ENCODE measurements at regions not wholly inside any gene's neighbourhood (a gene's known extent, or its start where the extent isn't known, plus 50 kb on each side); places are given as distances from the start of the nearest gene placed in this dataset.

DNA sequence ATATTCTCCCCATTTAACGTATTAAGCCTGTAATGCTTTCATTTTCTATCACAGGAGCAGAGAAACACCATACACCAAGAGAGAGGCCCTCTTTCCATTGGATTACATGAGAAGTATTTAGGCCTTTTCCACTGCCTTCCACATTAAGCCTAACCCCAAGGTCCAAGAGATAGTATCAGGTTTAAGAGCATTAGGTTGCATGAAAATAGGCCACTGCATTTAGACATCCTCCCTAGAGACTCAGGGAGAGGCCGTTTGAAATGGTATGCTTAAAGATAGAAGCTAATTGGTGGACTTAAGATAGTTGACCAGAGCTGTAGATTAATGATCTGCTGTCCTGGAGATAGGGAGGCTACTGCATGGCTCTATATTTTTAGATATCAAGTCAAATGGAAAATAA is 128.5 kb upstream of the PTPRM start:
- no peaks in the 10 kb centered on the region for H3K9me3 Mint-ChIP-seq (ENCODE audit: low read depth)
- H3K27me3 Mint-ChIP-seq = peaks cover 1% of the 10 kb centered on the region
- H3K4me3 Mint-ChIP-seq = no peak overlapping the region
- no peaks in the 10 kb centered on the region for H3K36me3 Mint-ChIP-seq (ENCODE audit: low read depth)
- POLR2A ChIA-PET = no interaction called here
- intact Hi-C loops (cut with DNase I, micrococcal nuclease) = no loop called here
- H3K4me1 Mint-ChIP-seq = no peaks in the 10 kb centered on the region
- CTCF ChIA-PET = no interaction called here
- no peak overlapping the region for H3K27ac Mint-ChIP-seq
- no peak for DNase-seq
- ATAC-seq = no peak

DNA sequence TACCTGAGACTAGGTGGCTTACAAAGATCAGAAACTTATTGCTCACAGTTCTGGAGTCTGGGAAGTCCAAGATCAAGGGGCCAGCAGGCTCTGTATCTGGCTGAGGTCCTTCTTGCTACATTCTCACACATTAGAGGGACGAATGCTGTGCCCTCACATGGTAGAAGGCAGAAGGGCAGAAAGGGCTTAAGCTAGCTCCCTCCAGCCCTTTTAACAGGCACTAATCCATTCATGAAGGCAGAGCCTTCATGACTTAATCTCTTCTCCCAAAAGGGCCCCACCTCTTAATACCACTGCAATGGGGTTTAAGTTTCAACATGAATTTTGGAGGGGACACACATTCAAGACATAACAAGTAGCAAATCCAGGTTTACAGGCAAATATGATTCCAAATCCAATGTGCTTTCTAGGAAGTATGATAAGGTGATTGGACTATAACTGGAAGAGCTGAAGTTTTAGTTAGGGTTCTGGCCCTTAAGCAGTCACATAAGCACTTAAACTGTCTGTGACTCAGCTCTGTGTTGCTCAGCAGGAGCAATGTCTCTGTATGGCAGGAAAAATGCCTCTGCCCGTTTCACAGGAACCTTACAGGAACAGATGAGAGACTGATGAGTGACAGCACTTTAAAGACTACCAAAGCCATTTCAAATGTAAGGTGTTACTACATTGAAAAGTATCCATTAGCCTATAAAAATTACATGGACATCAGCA is 119.6 kb upstream of the PTPRM start:
- ATAC-seq (no peak), DNase-seq (no peak)
- Mint-ChIP-seq H3K36me3 (ENCODE audit: low read depth) (no peaks in the 10 kb centered on the region), H3K4me1 (no peaks in the 10 kb centered on the region), H3K27ac (no peak overlapping the region), H3K4me3 (no peak overlapping the region), H3K27me3 (no peaks in the 10 kb centered on the region), H3K9me3 (ENCODE audit: low read depth) (no peaks in the 10 kb centered on the region)
- POLR2A ChIA-PET = interaction anchor here (0.6 kb wide), 1 partner anchor 36 kb away, joined by 5 read pairs; no protein-coding TSS in a partner anchor
- CTCF ChIA-PET = no interaction called here
- intact Hi-C loops (cut with DNase I, micrococcal nuclease) = no loop called here

DNA sequence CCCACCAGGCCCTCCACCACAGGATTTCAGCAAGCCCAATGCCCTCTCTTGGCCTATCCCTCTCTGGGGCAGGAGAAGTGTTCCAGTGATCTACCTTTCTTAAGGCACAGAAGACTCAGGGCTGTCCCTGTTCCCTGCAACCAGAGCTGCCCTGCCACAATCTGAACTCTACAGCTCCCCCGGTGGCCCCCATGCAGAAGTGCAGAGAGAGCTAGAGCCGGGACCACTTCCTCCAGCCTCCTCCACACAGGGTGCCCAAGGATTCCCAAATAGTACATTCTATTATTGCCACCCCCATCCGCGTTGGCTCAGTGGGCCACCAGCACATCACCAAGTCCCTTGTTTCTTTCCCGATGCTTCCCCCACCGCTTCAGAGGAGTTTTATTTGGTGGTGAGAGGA is 114.8 kb upstream of the PTPRM start:
- no peaks in the 10 kb centered on the region for H3K36me3 Mint-ChIP-seq (ENCODE audit: low read depth)
- peak; percentile 61 for ATAC-seq
- no peak overlapping the region for H3K4me3 Mint-ChIP-seq
- intact Hi-C loops (cut with DNase I, micrococcal nuclease) = no loop called here
- ChIA-PET CTCF (interaction anchor here (0.6 to 2.2 kb wide), 3 partner anchors 11 to 60 kb away, joined by 3 to 5 read pairs (median 3); no protein-coding TSS in a partner anchor), POLR2A (no interaction called here)
- no peaks in the 10 kb centered on the region for H3K4me1 Mint-ChIP-seq
- H3K27me3 Mint-ChIP-seq = no peaks in the 10 kb centered on the region
- no peaks in the 10 kb centered on the region for H3K9me3 Mint-ChIP-seq (ENCODE audit: low read depth)
- DNase-seq = peak; percentile 35
- H3K27ac Mint-ChIP-seq = no peak overlapping the region

DNA sequence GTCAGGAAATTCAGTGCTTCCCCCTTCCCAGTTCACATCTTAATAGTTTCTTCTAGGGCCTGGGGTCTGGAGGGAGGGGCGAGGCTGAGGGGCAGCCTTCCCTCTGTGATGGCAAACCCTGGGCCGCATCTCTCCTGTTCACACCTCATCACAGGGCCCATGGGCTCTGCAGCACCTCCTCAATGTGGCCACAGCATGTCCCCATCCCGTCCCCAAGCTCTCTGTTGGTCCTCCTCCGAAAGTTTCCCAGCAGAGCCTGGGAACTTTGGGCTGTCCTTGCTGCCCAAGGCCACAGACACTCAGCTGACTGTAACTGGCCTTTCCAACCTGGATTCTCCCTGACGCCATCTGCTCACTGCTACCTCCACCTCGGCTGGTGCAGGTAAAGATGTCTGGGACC is 112.7 kb upstream of the PTPRM start:
- Mint-ChIP-seq H3K36me3 (ENCODE audit: low read depth) (no peaks in the 10 kb centered on the region), H3K27me3 (no peaks in the 10 kb centered on the region), H3K9me3 (ENCODE audit: low read depth) (no peaks in the 10 kb centered on the region), H3K4me1 (no peaks in the 10 kb centered on the region), H3K27ac (no peak overlapping the region), H3K4me3 (no peak overlapping the region)
- POLR2A ChIA-PET = no interaction called here
- no peak for DNase-seq
- ATAC-seq = no peak
- intact Hi-C loops (cut with DNase I, micrococcal nuclease) = no loop called here
- CTCF ChIA-PET = no interaction called here

DNA sequence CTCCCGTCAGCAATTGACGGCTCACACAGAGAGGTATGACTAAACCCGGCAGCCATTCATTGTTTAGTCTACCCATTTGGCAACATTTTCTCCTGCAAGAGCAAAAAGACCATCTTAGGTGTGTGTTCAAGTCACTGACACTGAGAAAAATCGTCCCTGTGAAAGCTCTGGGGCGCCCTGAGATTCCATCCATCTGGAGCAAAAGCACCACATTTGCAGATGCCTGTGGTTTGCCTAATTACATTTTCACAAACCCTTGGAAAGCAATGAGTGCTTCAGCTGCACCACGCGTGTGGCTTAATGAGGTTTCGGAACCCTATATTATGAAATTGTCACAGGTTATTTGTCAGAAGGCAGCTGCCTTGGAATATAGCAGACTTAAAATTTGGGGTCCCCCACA is 110.7 kb upstream of the PTPRM start:
- no peak overlapping the region for H3K27ac Mint-ChIP-seq
- POLR2A ChIA-PET = no interaction called here
- DNase-seq = no peak
- H3K9me3 Mint-ChIP-seq (ENCODE audit: low read depth) = no peaks in the 10 kb centered on the region
- no peaks in the 10 kb centered on the region for H3K4me1 Mint-ChIP-seq
- CTCF ChIA-PET = no interaction called here
- no peaks in the 10 kb centered on the region for H3K36me3 Mint-ChIP-seq (ENCODE audit: low read depth)
- no peak for ATAC-seq
- no peaks in the 10 kb centered on the region for H3K27me3 Mint-ChIP-seq
- intact Hi-C loops (cut with DNase I, micrococcal nuclease) = no loop called here
- no peak overlapping the region for H3K4me3 Mint-ChIP-seq

DNA sequence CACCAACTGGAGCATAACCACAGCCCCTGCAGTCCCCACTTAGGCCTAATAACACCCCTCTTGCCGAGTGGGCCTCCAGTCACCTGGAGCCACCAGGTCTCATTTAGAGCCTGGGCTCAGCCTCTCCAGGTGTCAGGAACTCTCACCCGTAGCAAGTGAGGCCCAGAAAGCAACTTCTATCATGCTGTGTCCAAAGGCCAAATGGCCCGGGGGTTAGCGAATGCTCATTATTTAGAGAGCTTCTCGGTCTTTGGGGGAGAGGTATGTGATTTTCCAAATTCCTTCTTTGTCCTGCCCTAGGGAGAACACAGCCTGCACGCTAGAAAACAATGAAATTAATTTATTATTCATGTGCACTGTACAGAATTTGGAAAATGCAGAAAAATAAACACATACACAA is 109.9 kb upstream of the PTPRM start:
- Mint-ChIP-seq H3K27ac (no peak overlapping the region), H3K9me3 (ENCODE audit: low read depth) (no peaks in the 10 kb centered on the region), H3K4me3 (no peak overlapping the region), H3K27me3 (no peaks in the 10 kb centered on the region), H3K4me1 (no peaks in the 10 kb centered on the region), H3K36me3 (ENCODE audit: low read depth) (no peaks in the 10 kb centered on the region)
- ChIA-PET POLR2A (no interaction called here), CTCF (no interaction called here)
- ATAC-seq (no peak), DNase-seq (no peak)
- intact Hi-C loops (cut with DNase I, micrococcal nuclease) = no loop called here

DNA sequence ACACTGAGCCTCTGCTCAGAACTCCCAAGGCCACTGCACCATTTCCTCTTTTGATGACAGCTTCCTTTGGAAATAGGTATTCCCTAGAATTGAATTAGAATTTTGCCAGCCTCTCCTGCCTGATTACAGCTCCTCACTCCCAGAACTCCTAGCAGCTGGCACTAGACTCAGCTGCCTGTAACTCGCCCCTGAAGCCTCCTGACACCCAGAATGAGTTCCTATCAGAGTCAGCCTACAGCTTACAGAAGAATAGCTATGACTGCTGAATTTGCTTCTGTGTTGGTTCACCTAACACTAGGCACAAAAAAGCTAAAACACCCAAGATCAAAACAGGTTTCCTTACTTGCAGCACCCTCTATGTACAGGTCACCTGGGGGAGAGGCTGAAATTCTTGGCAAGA is 108.2 kb upstream of the PTPRM start:
- DNase-seq (no peak), ATAC-seq (no peak)
- Mint-ChIP-seq H3K9me3 (ENCODE audit: low read depth) (no peaks in the 10 kb centered on the region), H3K27me3 (no peaks in the 10 kb centered on the region), H3K4me3 (no peak overlapping the region), H3K36me3 (ENCODE audit: low read depth) (no peaks in the 10 kb centered on the region), H3K27ac (no peak overlapping the region), H3K4me1 (no peaks in the 10 kb centered on the region)
- CTCF ChIA-PET = no interaction called here
- POLR2A ChIA-PET = no interaction called here
- intact Hi-C loops (cut with DNase I, micrococcal nuclease) = no loop called here

DNA sequence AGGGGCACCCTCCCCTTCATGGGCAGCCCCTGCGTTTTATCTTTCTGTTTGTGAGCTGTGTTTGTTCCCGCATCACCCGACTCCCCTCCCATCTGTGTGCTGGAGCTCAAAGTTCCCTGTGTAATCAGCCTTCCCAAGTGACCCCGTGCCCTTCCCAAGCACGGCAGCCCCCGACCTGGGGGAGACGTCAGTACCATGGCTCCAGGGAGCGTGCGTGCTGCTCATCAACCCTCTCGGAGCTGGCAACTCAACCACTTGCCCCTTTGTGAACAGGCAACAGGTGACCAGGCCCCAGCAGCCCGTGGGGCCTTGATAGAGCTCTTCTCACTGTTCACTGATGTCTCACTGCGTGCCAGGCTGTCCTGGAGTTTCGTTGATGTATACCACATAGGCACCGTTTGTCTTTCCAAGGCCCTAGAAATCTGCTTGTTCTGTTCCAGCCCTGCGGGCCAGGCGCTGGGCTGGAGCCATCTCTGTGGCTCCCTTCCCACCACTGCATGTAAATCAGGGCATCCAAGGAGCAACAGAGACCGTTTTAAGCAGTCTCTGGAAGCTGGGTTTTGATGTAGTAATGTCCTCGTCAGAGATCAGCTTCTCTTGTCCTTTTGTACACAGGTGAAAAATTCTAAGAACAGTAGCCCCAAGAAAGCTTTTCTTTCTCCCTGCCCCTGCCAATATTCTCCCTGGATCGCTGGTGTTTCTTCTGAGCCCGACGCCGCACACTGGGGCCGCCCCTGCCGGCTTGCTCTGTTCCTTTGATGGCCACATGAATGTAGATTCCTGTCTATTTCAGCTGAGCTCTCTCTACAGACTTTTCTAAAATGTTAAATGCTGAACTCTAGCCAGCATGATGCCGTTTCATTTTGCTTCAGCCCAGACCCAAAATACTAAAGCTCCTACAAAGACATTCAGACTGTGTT is 107.0 kb upstream of the PTPRM start:
- no peak overlapping the region for H3K27ac Mint-ChIP-seq
- no peak for DNase-seq
- ChIA-PET CTCF (interaction anchor here (0.6 to 1.0 kb wide), 2 partner anchors 10 to 28 kb away, joined by 3 to 4 read pairs; no protein-coding TSS in a partner anchor), POLR2A (no interaction called here)
- H3K4me1 Mint-ChIP-seq = no peaks in the 10 kb centered on the region
- ATAC-seq = no peak
- no peaks in the 10 kb centered on the region for H3K27me3 Mint-ChIP-seq
- intact Hi-C loops (cut with DNase I, micrococcal nuclease) = no loop called here
- no peaks in the 10 kb centered on the region for H3K9me3 Mint-ChIP-seq (ENCODE audit: low read depth)
- no peak overlapping the region for H3K4me3 Mint-ChIP-seq
- no peaks in the 10 kb centered on the region for H3K36me3 Mint-ChIP-seq (ENCODE audit: low read depth)

DNA sequence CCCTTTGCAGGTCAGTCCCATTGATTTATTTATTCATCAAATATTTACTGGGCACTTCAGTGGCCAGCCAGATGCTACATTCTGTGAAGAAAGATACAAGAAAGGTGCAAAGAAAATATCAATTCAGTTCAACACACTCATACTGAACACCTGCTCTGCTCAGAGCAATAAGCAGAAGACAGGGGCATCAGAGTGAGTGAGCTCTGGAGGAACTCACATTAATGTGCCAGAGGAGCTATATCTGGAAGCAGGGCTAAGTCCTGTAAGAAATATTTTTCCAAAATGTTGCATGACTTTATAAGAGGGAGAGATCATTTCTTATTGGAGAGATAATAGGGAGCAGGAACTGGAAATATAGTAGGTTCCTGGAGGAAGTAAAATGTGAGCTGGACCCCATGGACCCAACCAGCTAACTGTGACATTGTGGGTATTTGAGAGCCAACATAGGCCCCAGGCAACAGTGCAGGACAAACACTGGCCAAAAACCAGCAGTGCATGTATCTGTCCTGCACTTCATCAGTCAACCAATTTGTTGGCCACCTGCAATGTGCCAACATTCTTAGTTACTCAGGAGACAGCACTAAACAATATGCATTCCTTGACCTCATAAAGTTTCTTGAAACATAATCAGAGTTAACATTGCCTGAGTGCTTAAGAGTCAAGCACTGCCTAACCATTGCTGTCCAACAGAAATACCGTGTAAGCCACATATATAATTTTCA is 102.7 kb upstream of the PTPRM start:
- H3K27ac Mint-ChIP-seq = no peak overlapping the region
- ChIA-PET POLR2A (no interaction called here), CTCF (no interaction called here)
- H3K4me1 Mint-ChIP-seq = no peaks in the 10 kb centered on the region
- H3K36me3 Mint-ChIP-seq (ENCODE audit: low read depth) = no peaks in the 10 kb centered on the region
- no peak for DNase-seq
- H3K4me3 Mint-ChIP-seq = no peak overlapping the region
- H3K9me3 Mint-ChIP-seq (ENCODE audit: low read depth) = no peaks in the 10 kb centered on the region
- no peak for ATAC-seq
- peaks cover 2% of the 10 kb centered on the region for H3K27me3 Mint-ChIP-seq
- intact Hi-C loops (cut with DNase I, micrococcal nuclease) = no loop called here

DNA sequence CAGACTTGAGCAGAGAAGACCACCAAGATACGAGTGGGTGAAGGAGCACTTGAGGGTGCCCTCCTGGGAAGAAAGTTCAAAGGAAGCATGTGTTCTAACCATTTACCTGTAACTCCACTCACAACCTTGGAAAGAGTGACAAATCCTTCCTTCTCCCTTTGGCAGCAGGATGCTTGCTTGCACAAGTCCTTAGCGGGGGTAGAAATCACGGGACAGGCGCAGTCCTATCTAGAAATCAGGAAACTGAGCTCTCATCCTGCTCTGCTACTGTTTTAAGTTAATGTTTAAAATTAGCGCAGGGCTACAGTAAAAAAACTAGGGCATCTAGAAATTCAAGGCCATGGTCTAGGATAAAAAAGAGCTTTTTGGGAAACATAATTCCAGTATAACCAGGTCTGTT is 100.9 kb upstream of the PTPRM start:
- Mint-ChIP-seq H3K9me3 (ENCODE audit: low read depth) (no peaks in the 10 kb centered on the region), H3K27me3 (peaks cover 2% of the 10 kb centered on the region), H3K36me3 (ENCODE audit: low read depth) (no peaks in the 10 kb centered on the region), H3K27ac (no peak overlapping the region), H3K4me1 (no peaks in the 10 kb centered on the region), H3K4me3 (no peak overlapping the region)
- CTCF ChIA-PET = no interaction called here
- POLR2A ChIA-PET = no interaction called here
- DNase-seq = no peak
- no peak for ATAC-seq
- intact Hi-C loops (cut with DNase I, micrococcal nuclease) = no loop called here

DNA sequence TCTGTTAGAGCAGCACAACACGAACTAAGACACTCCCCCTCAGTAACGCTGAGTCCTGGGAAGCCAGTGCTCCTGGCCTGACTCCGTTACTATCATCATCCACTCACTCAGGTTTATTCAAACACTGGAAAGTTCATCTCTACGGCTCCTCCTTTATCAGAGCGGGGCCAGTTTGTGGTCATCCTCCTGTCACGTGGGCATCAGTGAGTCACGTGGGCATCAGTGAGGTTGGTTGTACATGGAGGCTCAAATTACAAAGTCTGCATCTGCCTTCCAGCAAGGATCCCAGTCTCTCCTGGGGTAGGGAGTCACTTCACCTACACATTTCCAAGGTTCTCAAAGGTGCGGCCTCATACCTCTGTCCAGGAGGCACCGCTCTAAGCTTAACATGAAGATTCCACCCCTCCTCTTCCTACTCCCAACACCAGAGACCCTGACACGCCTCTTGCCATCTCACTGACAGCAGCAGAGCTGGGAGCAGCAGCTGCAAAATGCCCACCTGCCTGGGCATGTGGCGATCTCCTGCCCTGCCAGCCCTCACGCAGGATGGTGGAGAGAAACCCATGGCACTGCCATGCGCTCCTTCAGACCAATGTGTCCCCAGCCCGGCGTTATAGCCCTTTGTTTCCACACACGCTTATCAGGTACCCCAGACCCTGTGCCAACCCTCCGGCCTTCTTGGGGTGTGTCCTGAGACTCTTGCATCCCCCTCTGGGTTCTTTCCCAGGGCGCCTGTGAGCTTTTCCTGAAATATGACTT is 99.2 kb upstream of the PTPRM start:
- CTCF ChIA-PET = no interaction called here
- no peak for ATAC-seq
- no peak overlapping the region for H3K4me3 Mint-ChIP-seq
- H3K27me3 Mint-ChIP-seq = peaks cover 2% of the 10 kb centered on the region
- H3K27ac Mint-ChIP-seq = no peak overlapping the region
- H3K9me3 Mint-ChIP-seq (ENCODE audit: low read depth) = no peaks in the 10 kb centered on the region
- H3K4me1 Mint-ChIP-seq = no peaks in the 10 kb centered on the region
- POLR2A ChIA-PET = no interaction called here
- no peak for DNase-seq
- H3K36me3 Mint-ChIP-seq (ENCODE audit: low read depth) = no peaks in the 10 kb centered on the region
- intact Hi-C loops (cut with DNase I, micrococcal nuclease) = no loop called here

Data from activated CD4-positive, alpha-beta T cell treated with anti-CD3 and anti-CD28 coated beads for 36 hours (primary cell).